ENCODE measurements at regions not wholly inside any gene's neighbourhood (a gene's known extent, or its start where the extent isn't known, plus 50 kb on each side); places are given as distances from the start of the nearest gene placed in this dataset.
"Not testable (repeated sequence)": the region's sequence is repeated elsewhere in the genome, so short reads cannot be mapped to it uniquely, and the experiment has no call there.

DNA sequence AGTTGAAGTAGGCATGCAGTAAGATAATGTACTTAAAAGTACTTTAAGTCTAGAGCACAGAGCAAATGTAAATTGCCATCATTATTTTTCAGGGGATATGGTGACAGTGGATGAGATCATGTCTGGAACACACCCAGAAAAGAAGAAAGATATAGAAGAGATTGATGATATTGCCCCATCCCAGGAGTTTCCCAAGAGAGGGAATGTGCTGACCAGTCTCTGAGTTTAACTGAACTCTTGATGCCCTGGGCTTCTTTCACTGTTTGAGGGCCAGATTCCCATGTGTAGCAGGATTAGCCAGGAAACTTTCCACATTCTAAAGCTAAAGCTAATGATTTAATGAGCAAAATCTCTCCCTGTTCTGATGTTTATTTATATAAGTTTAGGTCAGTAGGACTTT lies 366.8 kb upstream of the UMPS start:
- no peaks in the 10 kb centered on the region for H3K79me2 ChIP-seq (ENCODE audit: insufficient read depth, low read depth, low read length)
- no peaks in the 10 kb centered on the region for H3K36me3 ChIP-seq (ENCODE audit: insufficient read depth, low read length)
- no peaks in the 10 kb centered on the region for H3K4me1 ChIP-seq (ENCODE audit: insufficient read depth, low read length, poor library complexity, severe bottlenecking)
- no peak overlapping the region for H3K27ac ChIP-seq (ENCODE audit: low read depth, low read length, poor library complexity, severe bottlenecking)
- no peak for DNase-seq (ENCODE audit: low spot score)
- no peaks in the 10 kb centered on the region for H3K9me3 ChIP-seq (ENCODE audit: low read length)
- no peak overlapping the region for H2AFZ ChIP-seq (ENCODE audit: low read length)
- CTCF ChIA-PET (ENCODE audit: unreplicated experiment) = no interaction called here
- H3K4me3 ChIP-seq (ENCODE audit: low read depth, low read length, poor library complexity, severe bottlenecking) = no peak overlapping the region
- POLR2A ChIA-PET = no interaction called here
- no peak overlapping the region for H3K4me2 ChIP-seq (ENCODE audit: low read length)
- H3K9me2 ChIP-seq (ENCODE audit: insufficient read depth, low read length) = no peaks in the 10 kb centered on the region
- no TSS peak for BruUV-seq (replicated peaks)
- H4K20me1 ChIP-seq (ENCODE audit: insufficient read depth, low read length) = no peaks in the 10 kb centered on the region
- no peak for TF ChIP-seq EZH2phosphoT487 (IDR thresholded peaks at IDR 0.05; ENCODE audit: borderline replicate concordance, low read depth, low read length)
- TF ChIP-seq, protein P1, sequence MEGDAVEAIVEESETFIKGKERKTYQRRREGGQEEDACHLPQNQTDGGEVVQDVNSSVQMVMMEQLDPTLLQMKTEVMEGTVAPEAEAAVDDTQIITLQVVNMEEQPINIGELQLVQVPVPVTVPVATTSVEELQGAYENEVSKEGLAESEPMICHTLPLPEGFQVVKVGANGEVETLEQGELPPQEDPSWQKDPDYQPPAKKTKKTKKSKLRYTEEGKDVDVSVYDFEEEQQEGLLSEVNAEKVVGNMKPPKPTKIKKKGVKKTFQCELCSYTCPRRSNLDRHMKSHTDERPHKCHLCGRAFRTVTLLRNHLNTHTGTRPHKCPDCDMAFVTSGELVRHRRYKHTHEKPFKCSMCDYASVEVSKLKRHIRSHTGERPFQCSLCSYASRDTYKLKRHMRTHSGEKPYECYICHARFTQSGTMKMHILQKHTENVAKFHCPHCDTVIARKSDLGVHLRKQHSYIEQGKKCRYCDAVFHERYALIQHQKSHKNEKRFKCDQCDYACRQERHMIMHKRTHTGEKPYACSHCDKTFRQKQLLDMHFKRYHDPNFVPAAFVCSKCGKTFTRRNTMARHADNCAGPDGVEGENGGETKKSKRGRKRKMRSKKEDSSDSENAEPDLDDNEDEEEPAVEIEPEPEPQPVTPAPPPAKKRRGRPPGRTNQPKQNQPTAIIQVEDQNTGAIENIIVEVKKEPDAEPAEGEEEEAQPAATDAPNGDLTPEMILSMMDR (conservative IDR thresholded peaks at IDR 0.05; ENCODE audit: low read length) = no peak
- intact Hi-C loops (cut with micrococcal nuclease; ENCODE audit: unreplicated experiment) = no loop called here

DNA sequence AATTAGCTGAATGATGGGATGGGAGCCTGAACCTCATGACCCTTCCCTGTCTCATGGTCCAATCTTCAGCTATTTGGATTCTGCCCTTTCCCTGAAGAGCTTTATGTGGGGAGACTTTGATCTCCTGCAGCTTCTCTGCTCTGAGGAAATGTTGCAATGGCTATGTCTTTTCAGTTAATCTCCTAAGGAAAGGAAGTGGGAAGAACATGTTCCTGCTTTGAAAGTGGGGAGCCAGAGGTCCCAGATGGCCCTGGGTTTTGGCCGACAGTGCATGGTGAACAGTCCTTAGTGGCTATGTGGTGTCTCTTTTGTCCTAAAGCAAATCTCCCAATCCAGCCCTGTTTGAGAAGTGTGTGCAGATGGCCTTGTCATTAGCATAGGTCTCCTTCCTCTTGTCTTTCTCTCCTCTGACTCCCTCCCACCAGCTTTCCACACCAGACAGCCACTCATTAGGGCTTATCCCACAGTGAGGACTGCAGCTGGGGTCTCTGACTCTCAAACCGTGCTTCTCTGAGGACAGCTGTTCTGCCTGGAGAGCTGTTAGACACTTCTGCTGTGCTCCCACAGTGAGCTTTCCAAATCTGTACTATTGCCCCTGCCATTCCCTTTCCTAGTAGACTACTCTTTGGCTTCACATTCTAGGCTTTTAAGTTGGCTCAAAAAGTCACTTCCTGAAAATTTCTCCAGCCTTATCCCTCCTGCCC lies 365.8 kb upstream of the UMPS start:
- Histone ChIP-seq H2AFZ (ENCODE audit: low read length) (no peak overlapping the region), H3K27ac (ENCODE audit: low read depth, low read length, poor library complexity, severe bottlenecking) (no peak overlapping the region), H4K20me1 (ENCODE audit: insufficient read depth, low read length) (no peaks in the 10 kb centered on the region), H3K9me3 (ENCODE audit: low read length) (no peaks in the 10 kb centered on the region), H3K4me2 (ENCODE audit: low read length) (no peak overlapping the region), H3K4me3 (ENCODE audit: low read depth, low read length, poor library complexity, severe bottlenecking) (no peak overlapping the region), H3K4me1 (ENCODE audit: insufficient read depth, low read length, poor library complexity, severe bottlenecking) (no peaks in the 10 kb centered on the region), H3K9me2 (ENCODE audit: insufficient read depth, low read length) (no peaks in the 10 kb centered on the region), H3K79me2 (ENCODE audit: insufficient read depth, low read depth, low read length) (no peaks in the 10 kb centered on the region), H3K36me3 (ENCODE audit: insufficient read depth, low read length) (no peaks in the 10 kb centered on the region)
- ChIA-PET POLR2A (no interaction called here), CTCF (ENCODE audit: unreplicated experiment) (no interaction called here)
- DNase-seq (ENCODE audit: low spot score) = no peak
- intact Hi-C loops (cut with micrococcal nuclease; ENCODE audit: unreplicated experiment) = no loop called here
- no TSS peak for BruUV-seq (replicated peaks)
- TF ChIP-seq, protein P1 (conservative IDR thresholded peaks at IDR 0.05; ENCODE audit: low read length) = no peak
- no peak for TF ChIP-seq EZH2phosphoT487 (IDR thresholded peaks at IDR 0.05; ENCODE audit: borderline replicate concordance, low read depth, low read length)

DNA sequence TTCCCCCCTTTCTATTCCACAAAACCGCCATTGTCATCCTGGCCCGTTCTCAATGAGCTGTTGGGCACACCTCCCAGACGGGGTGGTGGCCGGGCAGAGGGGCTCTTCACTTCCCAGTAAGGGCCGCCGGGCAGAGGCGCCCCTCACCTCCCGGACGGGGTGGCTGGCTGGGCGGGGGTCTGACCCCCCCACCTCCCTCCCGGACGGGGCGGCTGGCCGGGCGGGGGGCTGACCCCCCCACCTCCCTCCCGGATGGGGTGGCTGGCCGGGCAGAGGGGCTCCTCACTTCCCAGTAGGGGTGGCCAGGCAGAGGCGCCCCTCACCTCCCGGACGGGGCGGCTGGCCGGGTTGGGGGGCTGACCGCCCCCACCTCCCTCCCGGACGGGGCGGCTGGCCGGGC lies 363.6 kb upstream of the UMPS start:
- intact Hi-C loops (cut with micrococcal nuclease; ENCODE audit: unreplicated experiment); H3K4me1 ChIP-seq (ENCODE audit: insufficient read depth, low read length, poor library complexity, severe bottlenecking); H2AFZ ChIP-seq (ENCODE audit: low read length); H3K36me3 ChIP-seq (ENCODE audit: insufficient read depth, low read length); DNase-seq (ENCODE audit: low spot score); BruUV-seq (replicated peaks); H3K4me2 ChIP-seq (ENCODE audit: low read length); H3K9me3 ChIP-seq (ENCODE audit: low read length); H3K79me2 ChIP-seq (ENCODE audit: insufficient read depth, low read depth, low read length); H3K4me3 ChIP-seq (ENCODE audit: low read depth, low read length, poor library complexity, severe bottlenecking); H3K9me2 ChIP-seq (ENCODE audit: insufficient read depth, low read length); POLR2A ChIA-PET; H4K20me1 ChIP-seq (ENCODE audit: insufficient read depth, low read length); H3K27ac ChIP-seq (ENCODE audit: low read depth, low read length, poor library complexity, severe bottlenecking); CTCF ChIA-PET (ENCODE audit: unreplicated experiment): not testable (repeated sequence)

Data from OCI-LY7 (cell line).